GM12878 (cell line): ENCODE measurements at regions not wholly inside any gene's neighbourhood (a gene's known extent, or its start where the extent isn't known, plus 50 kb on each side); places are given as distances from the start of the nearest gene placed in this dataset.

Source experiments
- CBX3 ChIP-seq: fragments of 200-600 bp; sonication (generic); IDR thresholded peaks from 2 replicates; pipeline ENCODE4 v1.6.1; 2016; ENCODE audit warnings: low read depth, borderline replicate concordance
- CEBPB ChIP-seq, 2 experiments: fragments of 150-350 bp in 1 of 2; IDR thresholded peaks; 2 replicates each; pipeline ENCODE4 v1.6.1; 2012 to 2014; ENCODE audit warnings: low read depth in 2 of 2, low read length in 2 of 2, borderline replicate concordance in 1 of 2, inconsistent platforms in 1 of 2
- CREB1 ChIP-seq: IDR thresholded peaks from 2 replicates; pipeline ENCODE4 v1.6.1; 2012; ENCODE audit warnings: low read depth, mild to moderate bottlenecking, inconsistent platforms
- EZH2 ChIP-seq: IDR thresholded peaks from 2 replicates; pipeline ENCODE4 v1.6.1; 2012; ENCODE audit warnings: low read depth, mild to moderate bottlenecking, control low read depth, inconsistent platforms, low read length, borderline replicate concordance; ENCODE audit not compliant: control insufficient read depth
- IKZF2 ChIP-seq, 2 experiments: fragments of 450-650 bp; IDR thresholded peaks; 2 replicates each; pipeline ENCODE4 v1.6.1; 2017; ENCODE audit warnings: mild to moderate bottlenecking in 2 of 2, moderate library complexity in 2 of 2
- JUNB ChIP-seq: IDR thresholded peaks from 2 replicates; pipeline ENCODE4 v1.6.1; 2016; ENCODE audit warnings: antibody characterized with exemption, mild to moderate bottlenecking
- MXI1 ChIP-seq: fragments of 150-350 bp; IDR thresholded peaks from 2 replicates; pipeline ENCODE4 v1.6.1; 2011; ENCODE audit warnings: low read depth, mild to moderate bottlenecking, inconsistent platforms, low read length, improper control_type of control experiment
- POLR2A ChIP-seq: IDR thresholded peaks from 2 replicates; pipeline ENCODE4 v1.6.1; 2011; ENCODE audit warnings: low read depth, mild to moderate bottlenecking, low read length
- SREBF1 ChIP-seq: IDR thresholded peaks from 2 replicates; pipeline ENCODE4 v1.6.1; 2012; ENCODE audit warnings: mild to moderate bottlenecking, low read length
- TAF1 ChIP-seq: IDR thresholded peaks from 2 replicates; pipeline ENCODE4 v1.6.1; 2011; ENCODE audit warnings: mild to moderate bottlenecking, low read depth, low read length, borderline replicate concordance
- ZZZ3 ChIP-seq: IDR thresholded peaks from 2 replicates; pipeline ENCODE4 v1.6.1; 2011; ENCODE audit warnings: low read depth; ENCODE audit not compliant: control insufficient read depth, insufficient read length
- TF ChIP-seq, protein P1 (sequence below), 3 experiments: IDR thresholded peaks in 2 of 3; conservative IDR thresholded peaks in 1 of 3; 2 replicates each; pipeline ENCODE4 v1.5.1; 2011; ENCODE audit warnings: low read depth in 3 of 3, low read length in 3 of 3, mild to moderate bottlenecking in 3 of 3, control low read depth in 2 of 3, moderate library complexity in 2 of 3, inconsistent platforms in 1 of 3, mixed read lengths in 1 of 3; ENCODE audit not compliant: control insufficient read depth in 2 of 3, insufficient read depth in 1 of 3; ENCODE audit errors: extremely low read depth in 1 of 3
- TF ChIP-seq, protein P2 (sequence below): IDR thresholded peaks from 2 replicates; pipeline ENCODE4 v1.6.1; 2011; ENCODE audit warnings: low read depth, low read length, improper control_type of control experiment, borderline replicate concordance
- TF ChIP-seq, protein P3 (sequence below): fragments of 450-650 bp; conservative IDR thresholded peaks from 2 replicates; pipeline ENCODE4 v1.6.1; 2017; ENCODE audit warnings: mild to moderate bottlenecking, moderate library complexity

DNA sequence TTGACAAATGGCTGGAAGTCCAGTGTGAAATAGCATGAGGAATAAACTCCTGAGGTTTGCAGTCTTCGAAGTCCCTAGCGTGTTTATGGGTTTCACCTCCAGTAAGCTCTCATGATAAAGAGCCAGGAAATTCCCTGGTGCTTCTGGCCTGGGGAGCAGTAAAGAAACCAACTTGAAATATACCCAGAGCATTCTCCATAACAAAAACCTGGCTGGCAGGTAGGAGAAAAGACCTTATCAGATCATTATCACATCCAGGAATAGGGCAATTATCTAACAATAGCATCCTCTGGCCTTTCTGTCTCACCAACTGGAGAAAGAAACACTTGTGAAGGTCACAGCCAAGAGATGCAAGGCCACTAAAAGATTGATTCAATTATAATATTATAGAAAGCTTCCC lies 513.6 kb upstream of the LRRTM4 start:
- TF ChIP-seq, protein P1, sequence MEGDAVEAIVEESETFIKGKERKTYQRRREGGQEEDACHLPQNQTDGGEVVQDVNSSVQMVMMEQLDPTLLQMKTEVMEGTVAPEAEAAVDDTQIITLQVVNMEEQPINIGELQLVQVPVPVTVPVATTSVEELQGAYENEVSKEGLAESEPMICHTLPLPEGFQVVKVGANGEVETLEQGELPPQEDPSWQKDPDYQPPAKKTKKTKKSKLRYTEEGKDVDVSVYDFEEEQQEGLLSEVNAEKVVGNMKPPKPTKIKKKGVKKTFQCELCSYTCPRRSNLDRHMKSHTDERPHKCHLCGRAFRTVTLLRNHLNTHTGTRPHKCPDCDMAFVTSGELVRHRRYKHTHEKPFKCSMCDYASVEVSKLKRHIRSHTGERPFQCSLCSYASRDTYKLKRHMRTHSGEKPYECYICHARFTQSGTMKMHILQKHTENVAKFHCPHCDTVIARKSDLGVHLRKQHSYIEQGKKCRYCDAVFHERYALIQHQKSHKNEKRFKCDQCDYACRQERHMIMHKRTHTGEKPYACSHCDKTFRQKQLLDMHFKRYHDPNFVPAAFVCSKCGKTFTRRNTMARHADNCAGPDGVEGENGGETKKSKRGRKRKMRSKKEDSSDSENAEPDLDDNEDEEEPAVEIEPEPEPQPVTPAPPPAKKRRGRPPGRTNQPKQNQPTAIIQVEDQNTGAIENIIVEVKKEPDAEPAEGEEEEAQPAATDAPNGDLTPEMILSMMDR (IDR thresholded peaks at IDR 0.05 in 2 of 3, conservative IDR thresholded peaks at IDR 0.05 in 1 of 3; ENCODE audit: control insufficient read depth in 2 of 3, extremely low read depth in 1 of 3, insufficient read depth in 1 of 3, low read depth in 3 of 3, low read length in 3 of 3) = no peak
- TF ChIP-seq POLR2A = no peak
- TF ChIP-seq JUNB = no peak
- TF ChIP-seq TAF1 = no peak
- TF ChIP-seq IKZF2 (IDR thresholded peaks at IDR 0.05) = no peak
- no peak for TF ChIP-seq EZH2
- no peak for TF ChIP-seq SREBF1
- TF ChIP-seq, protein P2, sequence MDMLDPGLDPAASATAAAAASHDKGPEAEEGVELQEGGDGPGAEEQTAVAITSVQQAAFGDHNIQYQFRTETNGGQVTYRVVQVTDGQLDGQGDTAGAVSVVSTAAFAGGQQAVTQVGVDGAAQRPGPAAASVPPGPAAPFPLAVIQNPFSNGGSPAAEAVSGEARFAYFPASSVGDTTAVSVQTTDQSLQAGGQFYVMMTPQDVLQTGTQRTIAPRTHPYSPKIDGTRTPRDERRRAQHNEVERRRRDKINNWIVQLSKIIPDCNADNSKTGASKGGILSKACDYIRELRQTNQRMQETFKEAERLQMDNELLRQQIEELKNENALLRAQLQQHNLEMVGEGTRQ = no peak
- TF ChIP-seq ZZZ3 = no peak
- no peak for TF ChIP-seq CBX3
- TF ChIP-seq, protein P3, sequence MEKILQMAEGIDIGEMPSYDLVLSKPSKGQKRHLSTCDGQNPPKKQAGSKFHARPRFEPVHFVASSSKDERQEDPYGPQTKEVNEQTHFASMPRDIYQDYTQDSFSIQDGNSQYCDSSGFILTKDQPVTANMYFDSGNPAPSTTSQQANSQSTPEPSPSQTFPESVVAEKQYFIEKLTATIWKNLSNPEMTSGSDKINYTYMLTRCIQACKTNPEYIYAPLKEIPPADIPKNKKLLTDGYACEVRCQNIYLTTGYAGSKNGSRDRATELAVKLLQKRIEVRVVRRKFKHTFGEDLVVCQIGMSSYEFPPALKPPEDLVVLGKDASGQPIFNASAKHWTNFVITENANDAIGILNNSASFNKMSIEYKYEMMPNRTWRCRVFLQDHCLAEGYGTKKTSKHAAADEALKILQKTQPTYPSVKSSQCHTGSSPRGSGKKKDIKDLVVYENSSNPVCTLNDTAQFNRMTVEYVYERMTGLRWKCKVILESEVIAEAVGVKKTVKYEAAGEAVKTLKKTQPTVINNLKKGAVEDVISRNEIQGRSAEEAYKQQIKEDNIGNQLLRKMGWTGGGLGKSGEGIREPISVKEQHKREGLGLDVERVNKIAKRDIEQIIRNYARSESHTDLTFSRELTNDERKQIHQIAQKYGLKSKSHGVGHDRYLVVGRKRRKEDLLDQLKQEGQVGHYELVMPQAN = no peak
- TF ChIP-seq CEBPB (IDR thresholded peaks at IDR 0.05; ENCODE audit: borderline replicate concordance in 1 of 2, low read depth in 2 of 2, low read length in 2 of 2) = no peak
- TF ChIP-seq MXI1 = no peak
- TF ChIP-seq CREB1 = no peak
